Kidney epithelial cell (primary cell): ENCODE measurements at regions not wholly inside any gene's neighbourhood (a gene's known extent, or its start where the extent isn't known, plus 50 kb on each side); places are given as distances from the start of the nearest gene placed in this dataset.

Experiments
- DNase-seq: peaks from one replicate; pipeline ENCODE4 v3.0.0-alpha.2; 2010; ENCODE audit warnings: low read depth
- H3K27me3 ChIP-seq: 2 replicates; pipeline ENCODE4 v1.6.0; 2011; ENCODE audit warnings: low read length; ENCODE audit not compliant: control insufficient read depth, insufficient read depth
- H3K36me3 ChIP-seq: 2 replicates; pipeline ENCODE4 v1.5.1; 2011; ENCODE audit warnings: low read length; ENCODE audit not compliant: control insufficient read depth, insufficient read depth
- H3K4me3 ChIP-seq: 2 replicates; pipeline ENCODE4 v1.5.1; 2011; ENCODE audit warnings: low read depth, mild to moderate bottlenecking, control low read depth, low read length
- TF ChIP-seq, protein P1 (sequence below): IDR thresholded peaks from 2 replicates; pipeline ENCODE4 v1.5.1; 2011; ENCODE audit warnings: mild to moderate bottlenecking, moderate library complexity, low read length, control low read depth, inconsistent platforms; ENCODE audit not compliant: insufficient read depth, poor library complexity, severe bottlenecking

DNA sequence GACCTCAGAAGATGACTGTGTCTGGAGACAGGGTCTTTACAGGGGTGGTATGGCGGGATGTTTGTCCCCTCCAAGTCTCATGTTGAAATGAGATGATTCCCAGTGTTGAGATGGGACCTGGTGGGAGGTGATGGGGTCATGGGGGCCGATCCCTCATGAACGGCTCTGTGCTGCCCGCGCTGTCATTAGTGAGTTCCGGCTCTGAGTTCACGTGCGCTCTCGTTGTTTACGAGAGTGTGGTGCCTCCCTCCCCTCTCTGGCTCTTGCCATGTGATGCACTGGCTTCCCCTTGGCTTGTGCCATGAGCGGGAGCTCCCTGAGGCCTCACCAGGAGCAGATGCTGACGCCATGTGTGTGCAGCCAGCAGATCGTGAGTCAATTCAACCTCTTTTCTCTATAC, 830.8 kb downstream of the TBC1D22A start:
- H3K4me3 ChIP-seq = no peak overlapping the region
- no peaks in the 10 kb centered on the region for H3K27me3 ChIP-seq
- TF ChIP-seq, protein P1, sequence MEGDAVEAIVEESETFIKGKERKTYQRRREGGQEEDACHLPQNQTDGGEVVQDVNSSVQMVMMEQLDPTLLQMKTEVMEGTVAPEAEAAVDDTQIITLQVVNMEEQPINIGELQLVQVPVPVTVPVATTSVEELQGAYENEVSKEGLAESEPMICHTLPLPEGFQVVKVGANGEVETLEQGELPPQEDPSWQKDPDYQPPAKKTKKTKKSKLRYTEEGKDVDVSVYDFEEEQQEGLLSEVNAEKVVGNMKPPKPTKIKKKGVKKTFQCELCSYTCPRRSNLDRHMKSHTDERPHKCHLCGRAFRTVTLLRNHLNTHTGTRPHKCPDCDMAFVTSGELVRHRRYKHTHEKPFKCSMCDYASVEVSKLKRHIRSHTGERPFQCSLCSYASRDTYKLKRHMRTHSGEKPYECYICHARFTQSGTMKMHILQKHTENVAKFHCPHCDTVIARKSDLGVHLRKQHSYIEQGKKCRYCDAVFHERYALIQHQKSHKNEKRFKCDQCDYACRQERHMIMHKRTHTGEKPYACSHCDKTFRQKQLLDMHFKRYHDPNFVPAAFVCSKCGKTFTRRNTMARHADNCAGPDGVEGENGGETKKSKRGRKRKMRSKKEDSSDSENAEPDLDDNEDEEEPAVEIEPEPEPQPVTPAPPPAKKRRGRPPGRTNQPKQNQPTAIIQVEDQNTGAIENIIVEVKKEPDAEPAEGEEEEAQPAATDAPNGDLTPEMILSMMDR = no peak
- H3K36me3 ChIP-seq = no peaks in the 10 kb centered on the region
- no peak for DNase-seq

DNA sequence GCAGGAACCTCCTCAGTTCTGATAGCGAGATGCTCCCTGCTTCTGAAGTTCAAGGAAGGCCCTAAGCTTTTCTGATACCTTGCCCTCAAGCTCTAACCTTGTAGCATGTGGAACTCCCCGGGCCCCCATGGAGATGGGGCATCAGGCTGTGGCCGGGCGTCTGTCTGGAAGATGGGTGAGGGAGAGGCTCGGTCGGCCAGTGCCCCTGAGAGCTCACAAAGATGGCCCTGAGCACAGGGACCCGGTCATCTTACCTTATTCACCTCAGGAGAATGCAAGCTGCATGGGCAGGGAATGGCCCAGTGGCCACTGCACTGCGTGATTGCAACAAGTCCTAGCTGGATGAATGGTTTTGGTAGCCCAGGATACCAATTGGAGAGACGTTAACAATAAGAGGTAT, 830.3 kb downstream of the TBC1D22A start:
- DNase-seq = no peak
- H3K27me3 ChIP-seq = no peaks in the 10 kb centered on the region
- H3K4me3 ChIP-seq = no peak overlapping the region
- H3K36me3 ChIP-seq = no peaks in the 10 kb centered on the region
- TF ChIP-seq, protein P1 = no peak

DNA sequence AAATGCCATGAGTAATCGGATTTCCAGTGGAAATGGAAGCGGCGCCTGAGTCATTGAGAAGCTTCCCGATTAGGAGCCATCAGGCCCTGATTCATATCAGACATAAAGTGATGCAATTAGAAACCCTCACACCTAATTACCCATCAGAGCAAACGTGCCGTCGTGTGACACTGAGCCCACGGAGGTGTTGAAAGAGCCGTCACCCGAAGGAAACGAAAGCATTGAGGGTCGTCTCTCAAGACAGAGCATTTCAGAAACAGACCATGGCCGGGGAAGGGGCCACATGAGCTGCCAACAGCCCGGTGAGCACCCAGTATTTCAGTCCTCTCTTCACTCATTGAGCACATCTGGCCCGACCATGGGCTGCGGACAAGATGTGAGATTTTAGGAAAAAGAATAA, 829.3 kb downstream of the TBC1D22A start:
- H3K27me3 ChIP-seq = no peaks in the 10 kb centered on the region
- no peaks in the 10 kb centered on the region for H3K36me3 ChIP-seq
- TF ChIP-seq, protein P1 = no peak
- no peak for DNase-seq
- H3K4me3 ChIP-seq = no peak overlapping the region

DNA sequence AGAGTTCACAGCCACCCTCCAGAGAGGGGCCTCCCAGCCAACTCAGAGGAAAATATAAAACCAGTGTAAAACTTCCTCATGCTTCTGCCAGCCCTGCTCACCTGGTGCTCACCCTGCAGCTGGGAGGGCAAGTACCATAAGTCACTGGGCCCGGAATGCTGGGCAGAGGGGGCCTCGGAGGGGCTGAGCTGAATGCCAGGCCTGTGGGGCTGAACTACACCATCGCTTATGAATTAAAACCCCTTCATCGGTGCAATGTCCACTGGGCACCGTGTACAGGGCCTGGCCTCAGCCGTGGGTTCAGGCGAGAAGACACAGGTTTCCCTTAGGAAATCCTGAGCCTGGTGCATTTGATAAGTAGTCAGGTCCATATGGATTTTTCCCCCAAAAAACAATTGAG, 828.6 kb downstream of the TBC1D22A start:
- TF ChIP-seq, protein P1 = no peak
- Histone ChIP-seq H3K27me3 (no peaks in the 10 kb centered on the region), H3K36me3 (no peaks in the 10 kb centered on the region), H3K4me3 (no peak overlapping the region)
- no peak for DNase-seq

DNA sequence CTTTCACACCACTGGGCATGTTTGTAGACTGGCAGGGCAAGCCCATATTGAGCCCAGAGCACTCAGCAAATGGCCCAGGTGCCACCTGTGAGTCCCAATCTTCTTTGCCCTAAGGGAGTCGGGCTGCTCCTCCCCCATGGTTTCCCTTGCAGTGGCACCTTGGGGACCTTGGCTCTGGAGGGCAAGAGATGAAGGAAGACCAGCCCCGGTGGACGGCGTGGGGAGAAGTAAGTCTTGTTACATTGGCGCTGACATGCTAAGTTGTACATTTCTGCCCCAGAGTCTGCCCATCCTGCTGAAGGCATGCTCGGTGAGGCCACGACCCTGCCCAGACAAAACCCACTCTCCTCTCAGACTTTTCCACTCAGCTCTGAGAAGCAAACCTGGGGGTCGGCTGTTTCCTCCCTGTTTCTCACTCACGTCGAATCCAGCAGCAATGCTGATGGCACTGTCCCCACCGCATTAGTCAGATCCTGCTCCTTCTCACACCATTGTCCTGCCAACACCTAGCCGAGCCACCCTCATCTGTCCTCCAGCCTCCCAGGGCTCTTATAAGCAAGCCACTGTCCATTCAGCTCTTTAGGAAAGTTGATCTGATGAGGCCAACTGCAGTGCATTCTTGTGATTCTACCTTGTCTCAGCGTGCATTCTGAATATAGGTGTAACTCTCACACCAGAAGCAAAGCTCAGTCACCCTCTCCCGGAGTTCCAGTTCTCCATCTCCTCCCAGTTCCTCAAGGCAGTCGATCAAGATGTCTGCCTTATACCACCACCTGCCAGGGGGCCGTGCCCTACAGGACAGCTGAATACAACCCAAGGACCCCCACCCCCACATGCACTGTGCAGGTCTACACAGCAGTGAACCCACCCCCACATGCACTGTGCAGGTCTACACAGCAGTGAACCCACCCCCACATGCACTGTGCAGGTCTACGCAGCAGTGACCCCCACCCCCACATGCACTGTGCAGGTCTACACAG, 827.1 kb downstream of the TBC1D22A start:
- Histone ChIP-seq H3K27me3 (no peaks in the 10 kb centered on the region), H3K4me3 (no peak overlapping the region), H3K36me3 (no peaks in the 10 kb centered on the region)
- TF ChIP-seq, protein P1 = no peak
- DNase-seq = no peak
